Jurkat, Clone E6-1 (cell line): ENCODE measurements at regions not wholly inside any gene's neighbourhood (a gene's known extent, or its start where the extent isn't known, plus 50 kb on each side); places are given as distances from the start of the nearest gene placed in this dataset.
"Not testable (repeated sequence)": the region's sequence is repeated elsewhere in the genome, so short reads cannot be mapped to it uniquely, and the experiment has no call there.

Experiments used
- DNase-seq: peaks from one replicate; pipeline ENCODE4 v3.0.0-alpha.2; 2011; ENCODE audit warnings: low read depth, low spot score
- H3K4me3 ChIP-seq: 2 replicates; pipeline ENCODE4 v1.5.1; 2011; ENCODE audit warnings: mild to moderate bottlenecking, low read length, control low read depth, moderate library complexity

- no peak for DNase-seq
Measured at GRCh38 chr5:155532621-155533311, 519.2 kb downstream of the KIF4B start.

GRCh38 chr5:155540000-155540595, 526.5 kb downstream of the KIF4B start:
- DNase-seq = no peak

More at GRCh38 chr5:155532621-155533311, 519.2 kb downstream of the KIF4B start:
- no peak overlapping the region for H3K4me3 ChIP-seq

GRCh38 chr5:155546075-155546474, 532.5 kb downstream of the KIF4B start:
- no peak for DNase-seq
- H3K4me3 ChIP-seq = no peak overlapping the region

More at GRCh38 chr5:155540000-155540595, 526.5 kb downstream of the KIF4B start:
- no peak overlapping the region for H3K4me3 ChIP-seq

DNA sequence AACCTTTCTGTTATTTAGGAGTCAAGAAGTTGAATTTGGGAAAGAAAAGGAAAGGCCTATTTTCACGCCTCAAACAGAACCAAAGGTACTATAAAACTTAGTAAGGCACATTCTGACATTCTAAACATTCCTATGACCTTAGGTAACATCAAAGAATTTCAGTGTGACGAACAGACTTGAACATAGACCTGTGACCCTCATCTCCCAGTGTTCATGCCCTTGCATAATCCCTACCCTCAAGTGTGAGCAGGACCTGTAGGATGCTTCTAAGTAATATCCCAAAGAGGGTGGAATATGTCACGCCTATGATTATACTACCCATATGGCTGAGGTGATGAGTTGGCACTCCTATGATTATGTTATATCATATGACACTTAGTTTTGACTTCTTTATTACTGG, 540.9 kb downstream of the KIF4B start:
- DNase-seq = no peak
- no peak overlapping the region for H3K4me3 ChIP-seq

DNA sequence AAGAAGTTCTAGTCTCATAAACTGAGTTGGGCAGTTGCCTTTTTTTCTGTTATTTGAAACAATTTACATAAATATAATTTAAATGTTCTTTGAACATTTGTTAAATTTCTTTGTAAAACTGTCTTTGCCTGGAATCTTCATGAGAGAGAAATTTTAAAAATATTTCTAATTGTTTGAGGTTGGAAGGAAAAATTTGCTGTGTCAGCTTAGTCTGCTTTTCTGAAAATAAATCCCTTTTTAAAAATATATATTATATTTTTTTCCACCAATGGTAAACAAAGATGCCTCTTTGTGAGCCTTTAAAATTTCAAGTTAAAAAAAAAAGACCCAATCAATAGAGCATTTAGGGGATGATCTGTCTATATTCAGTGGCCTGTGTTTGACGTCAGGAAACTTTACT, 542.7 kb downstream of the KIF4B start:
- no peak overlapping the region for H3K4me3 ChIP-seq
- DNase-seq = no peak

DNA sequence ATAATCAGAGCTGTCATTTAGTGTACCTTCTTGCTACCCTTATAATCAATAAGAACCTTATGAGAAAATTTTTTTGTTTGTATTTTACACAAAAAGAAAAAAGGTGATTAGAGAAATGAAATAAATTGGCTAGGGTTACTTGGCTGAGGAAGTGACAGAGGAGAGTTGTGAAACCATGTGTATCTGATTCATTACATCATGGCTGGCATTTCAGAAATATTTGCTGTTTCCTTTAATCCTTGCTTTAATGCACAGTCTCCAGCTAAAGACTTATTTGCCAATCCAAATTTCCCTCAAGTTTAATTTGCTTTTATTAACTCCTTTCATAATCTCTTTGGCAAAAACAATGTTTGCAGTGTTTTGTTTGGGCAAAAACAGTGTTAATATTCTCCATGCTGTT, 543.1 kb downstream of the KIF4B start:
- H3K4me3 ChIP-seq = no peak overlapping the region
- DNase-seq = no peak

- H3K4me3 ChIP-seq = no peak overlapping the region
- DNase-seq = no peak
Measured at GRCh38 chr5:155562158-155562557, 548.6 kb downstream of the KIF4B start.

DNA sequence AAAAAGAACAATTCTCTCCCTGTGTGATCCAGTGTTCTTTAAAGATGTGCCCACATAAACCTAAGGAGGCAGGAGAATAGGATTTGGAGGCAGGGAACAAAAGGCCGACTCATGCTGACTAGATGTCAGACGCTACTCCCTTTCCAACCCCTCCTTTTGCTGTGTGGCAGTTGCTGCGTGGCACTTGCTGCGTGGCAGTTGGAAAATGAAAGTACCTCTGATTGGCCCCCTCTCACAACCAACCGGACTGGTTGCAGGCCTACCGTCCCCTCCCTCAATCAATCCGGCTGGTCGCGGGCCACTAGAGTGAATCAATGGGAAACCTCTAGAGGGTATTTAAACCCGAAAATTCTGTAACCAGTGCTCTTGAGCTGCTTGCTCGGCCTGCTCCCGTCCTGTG, 551.0 kb downstream of the KIF4B start:
- no peak overlapping the region for H3K4me3 ChIP-seq
- DNase-seq = no peak

GRCh38 chr5:155575861-155576260, 562.3 kb downstream of the KIF4B start:
- DNase-seq = no peak
- no peak overlapping the region for H3K4me3 ChIP-seq

GRCh38 chr5:155586808-155587207, 573.3 kb downstream of the KIF4B start:
- DNase-seq, H3K4me3 ChIP-seq: not testable (repeated sequence)

DNA sequence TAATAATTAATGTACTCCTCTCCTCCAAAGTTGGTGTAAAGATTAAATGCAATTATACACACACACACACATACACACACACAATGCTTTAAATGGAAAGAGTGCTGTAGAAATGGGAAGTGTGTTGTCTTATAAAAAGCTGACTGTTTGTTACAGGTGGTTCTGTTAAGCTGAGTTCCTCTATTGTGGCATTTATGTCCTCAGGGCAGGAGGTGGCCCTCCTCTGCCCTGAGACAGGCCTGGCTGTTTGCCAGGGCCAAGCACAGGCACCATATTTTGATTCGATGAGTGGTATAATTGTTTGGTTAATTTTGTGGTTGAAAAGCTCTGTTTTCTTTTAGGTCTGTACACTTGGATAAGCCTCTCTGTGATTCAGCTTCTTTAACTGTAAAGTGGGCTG, 573.9 kb downstream of the KIF4B start:
- DNase-seq = no peak
- no peak overlapping the region for H3K4me3 ChIP-seq

DNA sequence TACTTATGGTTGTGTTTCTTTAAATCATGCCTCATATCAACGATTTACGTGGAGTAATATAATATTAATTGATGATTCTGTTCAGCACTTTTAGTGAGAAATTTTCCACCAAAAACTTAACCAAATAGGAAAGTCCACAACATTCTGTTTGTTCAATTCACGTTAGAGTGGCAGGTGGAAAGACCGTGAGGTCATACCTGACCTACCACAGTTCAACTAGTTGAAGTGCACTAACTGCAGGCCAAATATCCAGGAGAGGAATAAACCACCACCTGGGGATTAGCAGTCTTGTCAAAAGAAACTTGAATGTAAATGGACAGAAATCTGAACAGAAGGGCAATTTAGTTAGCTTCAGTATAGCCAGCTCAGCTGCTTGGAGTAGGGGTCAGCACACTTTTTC, 577.7 kb downstream of the KIF4B start:
- DNase-seq = no peak
- H3K4me3 ChIP-seq = no peak overlapping the region

DNA sequence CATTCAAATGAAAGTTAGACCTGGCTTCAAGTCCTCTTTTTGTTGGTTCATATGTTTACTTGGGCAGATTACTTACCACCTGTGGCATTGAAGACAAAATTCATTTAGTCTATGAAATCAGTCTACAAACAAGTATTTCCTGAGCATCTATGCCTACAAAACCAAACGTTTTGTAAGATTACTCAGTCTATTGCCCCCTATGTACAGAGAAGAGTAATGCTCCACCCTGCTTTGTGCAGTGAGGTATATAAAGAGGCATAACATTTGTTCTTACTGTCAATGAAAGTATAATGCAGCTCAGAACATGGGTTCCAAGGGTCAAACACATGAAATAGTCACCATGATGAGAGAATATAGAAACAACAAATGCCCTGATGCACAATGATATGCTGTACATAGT, 580.7 kb downstream of the KIF4B start:
- no peak overlapping the region for H3K4me3 ChIP-seq
- no peak for DNase-seq

DNA sequence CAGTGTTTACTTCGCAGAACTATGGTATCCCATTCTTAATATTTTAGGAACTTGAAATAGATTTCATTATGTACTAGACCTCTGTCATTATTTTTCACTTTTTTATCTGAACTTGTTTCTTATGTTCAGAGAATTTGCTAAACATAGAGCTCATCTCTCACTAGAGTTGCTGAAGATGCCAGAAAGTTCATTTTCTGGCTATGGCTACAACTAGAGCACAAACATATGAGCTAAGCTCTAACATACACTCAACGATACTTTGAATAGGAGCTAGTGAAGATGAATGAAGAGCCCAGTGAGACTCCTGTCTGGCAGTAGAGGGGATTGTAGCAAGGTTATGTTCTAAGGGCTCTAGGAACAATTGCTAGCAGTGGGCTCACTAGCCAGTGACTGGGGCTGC, 582.2 kb downstream of the KIF4B start:
- no peak for DNase-seq
- no peak overlapping the region for H3K4me3 ChIP-seq

DNA sequence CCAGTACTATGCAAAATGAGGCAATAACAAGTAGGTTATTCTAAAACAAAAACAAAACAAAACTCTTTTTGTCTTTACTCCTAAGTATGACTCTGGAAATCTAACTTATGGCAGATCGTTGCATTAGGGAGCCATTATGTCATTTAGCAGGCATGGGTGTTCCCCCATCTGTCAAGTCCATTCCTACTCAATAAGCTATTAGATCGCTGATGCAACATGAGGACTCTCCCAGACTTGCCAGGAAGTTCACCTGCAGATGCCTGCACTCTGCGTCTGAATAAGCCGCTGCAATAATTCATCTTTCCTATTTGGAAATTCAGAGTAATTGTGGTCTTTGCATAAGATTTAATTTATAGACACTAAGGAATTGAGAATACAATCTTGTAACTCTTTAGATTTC, 585.0 kb downstream of the KIF4B start:
- DNase-seq = no peak
- no peak overlapping the region for H3K4me3 ChIP-seq

DNA sequence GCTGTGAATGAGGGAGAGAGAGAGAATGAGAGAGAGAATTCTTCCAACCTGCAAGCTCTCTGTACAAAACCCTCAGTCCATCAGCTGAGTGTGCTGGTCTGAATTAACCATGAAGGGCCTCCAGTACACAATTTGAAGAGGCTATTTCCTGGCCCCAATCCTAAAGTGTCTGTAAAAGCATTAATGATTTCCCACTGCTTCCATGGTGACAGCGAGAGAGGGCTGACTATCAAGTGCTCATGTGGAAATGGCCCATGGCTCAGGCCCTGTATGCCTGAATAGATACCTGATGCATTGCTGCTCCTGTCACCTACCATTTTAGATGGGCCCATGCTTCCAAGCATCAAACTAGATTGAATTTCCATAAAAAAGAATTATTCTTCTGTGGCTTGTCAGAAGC, 592.4 kb downstream of the KIF4B start:
- H3K4me3 ChIP-seq = no peak overlapping the region
- DNase-seq = no peak

DNA sequence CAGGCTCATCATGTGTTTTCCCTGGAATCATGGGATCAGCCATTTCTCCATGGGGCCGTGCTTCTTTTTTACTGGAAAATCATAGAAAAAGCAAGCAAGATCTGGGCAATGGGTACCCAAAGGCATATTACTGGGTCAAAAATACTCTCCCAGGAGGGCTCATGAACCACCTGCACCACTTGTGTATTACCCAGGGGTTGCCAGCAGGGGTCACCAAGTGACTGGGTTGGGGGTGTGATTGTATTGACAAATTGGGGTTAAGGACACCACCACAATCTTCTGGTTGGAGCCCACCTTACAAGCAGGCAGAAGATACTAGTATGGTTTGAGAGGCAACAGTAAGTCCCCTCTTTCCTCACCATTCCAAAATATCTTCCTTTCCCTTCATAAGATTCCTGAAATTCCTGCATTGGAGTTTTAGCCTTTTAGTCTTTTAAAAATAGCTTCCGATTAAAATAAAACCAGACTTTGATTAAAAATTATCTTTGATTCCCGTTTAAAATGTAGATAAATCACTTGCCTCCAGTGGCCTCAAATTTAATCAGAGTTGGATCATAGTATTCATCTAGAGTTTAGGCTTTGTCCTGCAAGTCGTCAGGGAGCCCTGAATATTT, 603.3 kb downstream of the KIF4B start:
- H3K4me3 ChIP-seq = no peak overlapping the region
- DNase-seq = peak; percentile 30

- no peak for DNase-seq
- no peak overlapping the region for H3K4me3 ChIP-seq
Measured at GRCh38 chr5:155619688-155620087, 606.1 kb downstream of the KIF4B start.

DNA sequence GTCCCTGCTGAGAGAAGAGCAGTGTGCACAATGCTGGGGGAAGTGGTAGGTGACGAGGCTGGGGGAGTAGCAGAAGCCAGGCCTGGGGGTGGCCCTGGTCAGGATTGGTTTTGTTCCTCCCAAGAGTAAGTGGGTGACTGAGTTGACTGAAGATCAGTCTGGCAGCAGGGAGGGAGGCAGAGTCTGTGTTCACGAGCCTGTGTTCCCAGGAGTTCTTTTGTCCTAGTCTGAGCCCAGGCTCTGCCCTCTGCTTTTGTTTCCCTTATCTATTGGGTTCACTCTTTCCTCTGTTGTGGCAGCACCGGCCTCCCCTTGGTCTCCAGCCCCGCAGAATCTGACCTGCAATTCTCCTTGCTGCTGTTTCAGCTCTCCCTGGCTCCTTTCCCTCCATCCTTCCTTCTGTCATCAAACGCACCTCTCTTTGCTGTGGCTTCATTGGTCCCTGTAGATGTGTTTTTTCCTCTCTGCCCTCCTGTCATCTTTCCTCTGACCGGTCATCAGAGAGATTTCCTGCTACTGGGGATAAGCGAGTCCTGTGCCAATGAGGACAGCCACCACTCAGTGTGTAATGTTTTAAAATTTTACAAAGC, 607.4 kb downstream of the KIF4B start:
- no peak for DNase-seq
- H3K4me3 ChIP-seq = no peak overlapping the region

DNA sequence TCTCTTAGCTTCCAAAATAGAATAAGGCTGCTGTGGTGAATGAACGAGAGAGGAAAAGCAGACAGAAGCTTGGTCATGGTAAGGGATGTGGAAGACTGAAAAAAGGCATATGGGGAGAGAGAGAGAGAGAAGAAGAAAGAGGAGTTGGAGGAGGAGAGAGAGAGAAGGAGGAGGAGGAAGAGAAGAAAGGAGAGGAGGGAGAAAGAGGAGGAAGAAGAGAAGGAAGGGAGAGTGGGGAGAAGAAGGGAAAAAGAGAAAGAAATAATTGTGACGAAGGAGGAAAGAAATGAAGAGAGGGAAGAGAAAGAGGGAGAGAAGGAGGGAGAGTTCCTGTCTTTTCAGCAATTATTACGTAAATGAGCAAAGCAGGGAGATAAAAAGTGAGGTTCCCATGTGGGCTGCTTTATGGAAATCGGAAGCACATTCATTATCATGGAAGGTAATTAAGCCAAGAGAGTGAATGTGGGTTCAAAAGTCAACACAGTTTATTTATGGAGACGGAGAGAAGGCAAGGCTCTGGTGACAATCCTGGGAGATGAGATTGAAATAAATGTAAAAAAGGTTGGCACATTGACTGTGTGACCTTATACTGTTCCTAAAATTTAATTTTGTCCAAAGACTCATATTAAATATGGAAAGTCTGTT, 611.2 kb downstream of the KIF4B start:
- no peak overlapping the region for H3K4me3 ChIP-seq

More for the DNA sequence above, 611.2 kb downstream of the KIF4B start:
- no peak for DNase-seq
